GM19452 (cell line): ENCODE measurements at regions not wholly inside any gene's neighbourhood (a gene's known extent, or its start where the extent isn't known, plus 50 kb on each side); places are given as distances from the start of the nearest gene placed in this dataset.

ENCODE experiments used
- ATAC-seq: cut with Tn5 transposase; IDR thresholded peaks from one replicate; pipeline ENCODE4 v1.9.1; 2021; ENCODE audit not compliant: unreplicated experiment

DNA sequence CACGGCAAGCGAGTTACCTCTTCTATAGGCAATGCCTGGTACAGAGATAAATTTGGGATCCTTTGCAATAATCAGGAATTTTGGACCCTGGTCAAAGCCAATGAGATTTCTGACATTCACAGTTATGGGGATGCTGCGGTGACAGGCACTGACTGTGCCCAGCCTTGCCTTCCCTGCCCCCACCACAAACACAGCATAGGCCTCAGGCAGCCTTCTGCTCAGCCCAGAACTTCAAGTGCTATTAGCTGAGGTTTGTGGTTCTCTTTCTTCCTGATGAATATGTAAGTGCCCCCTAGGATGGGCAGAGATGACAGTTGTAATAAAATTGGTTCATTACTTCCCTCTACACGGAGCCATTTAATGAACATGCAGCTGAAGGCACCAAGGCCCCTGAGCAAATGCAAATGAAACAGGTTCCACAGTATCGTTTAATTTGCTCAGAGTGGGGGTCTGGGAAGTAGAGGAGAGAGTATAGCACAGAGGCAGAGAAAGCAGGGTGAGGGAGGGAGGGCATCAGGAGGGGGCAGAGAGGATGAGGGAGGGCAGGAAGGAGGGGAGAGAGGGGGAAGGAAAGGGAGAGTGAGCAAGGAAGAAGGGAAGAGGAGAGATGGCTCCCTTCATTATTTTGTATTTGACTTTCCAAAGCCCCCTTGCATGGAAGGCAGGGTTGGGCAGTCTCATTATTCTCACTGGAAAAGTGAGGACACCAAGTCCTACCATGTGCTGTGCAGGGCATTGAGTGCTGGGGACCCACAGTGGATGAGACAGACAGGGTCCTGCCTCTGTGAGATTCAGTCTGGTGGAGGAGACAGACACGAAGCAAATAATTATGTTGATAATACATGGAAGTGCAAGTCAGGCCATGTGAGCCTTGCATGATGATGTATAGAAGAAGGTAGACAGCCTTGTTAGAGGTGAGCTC, 513.0 kb downstream of the PTPRU start:
- ATAC-seq, result no peak

DNA sequence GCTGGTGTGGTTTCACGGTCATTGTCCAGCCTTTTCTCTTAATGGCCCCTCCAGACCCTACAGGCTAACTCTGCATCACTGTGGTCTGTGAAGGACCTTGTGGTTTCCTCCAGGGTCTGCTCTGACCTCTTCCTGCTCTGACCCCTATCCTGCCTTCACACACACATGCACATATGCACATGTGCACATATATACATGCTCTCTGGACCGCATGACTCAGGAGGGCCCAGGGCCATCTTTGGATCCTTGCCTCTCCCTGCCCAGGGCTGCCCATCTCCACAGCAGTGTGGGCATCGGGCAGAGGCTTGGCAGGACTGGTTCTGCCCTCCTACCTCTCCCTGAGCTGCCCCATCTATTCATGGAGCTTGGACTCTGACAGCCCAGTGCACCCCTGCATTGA, 510.9 kb downstream of the PTPRU start:
- no peak for ATAC-seq

DNA sequence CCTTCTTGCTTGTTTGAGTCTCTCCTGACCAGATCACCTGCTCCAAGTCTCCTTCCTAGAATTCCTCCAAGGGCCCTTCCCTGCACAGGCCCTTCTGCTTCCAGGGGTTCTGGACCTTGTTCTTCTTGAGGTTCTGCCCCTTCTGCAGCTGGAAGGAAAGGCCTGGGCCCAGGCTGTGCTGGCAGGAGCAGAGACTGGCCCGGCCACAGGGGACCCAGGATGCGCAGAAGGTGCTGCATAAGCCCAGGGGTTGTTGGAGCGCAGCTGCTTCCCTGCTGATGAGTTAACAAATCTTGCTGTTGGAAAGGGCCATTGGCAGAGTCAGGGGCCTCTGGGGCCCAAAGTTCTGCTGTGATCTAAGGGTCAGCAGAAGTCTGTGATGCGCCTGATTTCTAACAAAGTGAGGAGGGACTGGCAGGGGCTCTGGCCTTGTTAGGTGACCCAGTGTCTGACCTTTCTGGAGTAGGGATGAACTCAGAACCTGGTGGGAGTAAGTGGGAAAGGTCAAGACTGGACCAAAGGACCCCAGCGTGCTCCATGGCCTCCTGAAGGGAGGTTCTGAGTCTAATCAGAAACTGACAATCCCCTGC, 509.8 kb downstream of the PTPRU start:
- ATAC-seq, result no peak

DNA sequence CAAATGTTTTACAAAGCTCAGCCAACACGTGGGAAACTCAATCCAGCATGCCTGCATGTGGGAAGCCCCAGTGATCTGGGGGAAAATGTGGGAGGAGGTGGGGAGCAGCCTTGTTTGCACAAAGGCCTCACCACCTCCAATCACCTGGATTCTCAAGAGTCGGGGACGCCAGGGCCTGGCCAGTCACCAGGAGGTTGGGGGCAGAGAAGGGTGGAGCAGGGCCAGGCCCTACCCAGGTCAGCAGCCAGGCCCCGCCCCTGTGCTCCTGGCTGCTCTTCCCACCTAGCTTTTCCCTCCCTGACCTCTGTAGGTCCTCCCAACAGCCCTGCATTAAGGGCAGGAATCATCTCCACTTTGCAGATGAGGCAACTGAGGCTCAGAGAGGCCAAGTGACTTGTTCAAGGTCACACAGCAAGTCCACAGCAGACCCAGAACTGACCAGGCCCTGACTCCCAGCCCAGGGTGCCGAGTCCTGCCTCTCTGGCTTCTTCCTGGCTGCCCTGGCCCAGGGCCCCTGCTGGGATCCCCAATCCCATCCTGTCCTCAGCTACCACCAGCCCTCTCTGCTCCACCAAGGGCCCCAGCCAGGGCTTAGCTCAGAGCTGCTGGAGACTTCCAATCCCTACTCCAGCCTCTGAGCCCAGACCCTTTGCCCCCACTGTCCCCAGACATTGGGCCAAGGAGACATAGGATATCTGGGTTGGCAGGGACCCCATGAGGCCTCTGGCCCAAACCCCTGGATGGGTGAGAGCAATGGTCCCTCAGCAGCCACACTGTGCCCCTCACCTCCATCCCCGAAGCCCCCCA, 508.6 kb downstream of the PTPRU start:
- ATAC-seq, result no peak

DNA sequence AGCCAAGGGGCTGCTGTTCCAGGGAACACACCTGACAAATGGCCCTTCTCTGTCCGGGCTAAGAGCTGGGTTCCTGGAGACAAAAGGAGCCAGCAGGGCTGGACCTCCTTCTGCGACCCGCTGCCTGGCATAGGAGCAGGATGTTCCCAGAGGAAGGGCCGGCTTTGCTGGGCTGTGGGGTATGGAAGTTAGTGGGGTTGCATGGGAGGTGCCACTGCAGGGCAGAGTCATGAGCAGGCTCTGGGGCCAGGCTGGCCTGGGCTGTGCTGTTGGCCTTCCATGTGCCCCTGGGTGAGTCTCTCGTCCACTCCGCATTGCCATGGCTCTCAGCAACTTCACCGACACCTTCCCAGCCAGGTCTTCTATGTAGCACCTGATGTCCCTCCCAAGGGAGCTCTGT, 507.6 kb downstream of the PTPRU start:
- ATAC-seq, result no peak

DNA sequence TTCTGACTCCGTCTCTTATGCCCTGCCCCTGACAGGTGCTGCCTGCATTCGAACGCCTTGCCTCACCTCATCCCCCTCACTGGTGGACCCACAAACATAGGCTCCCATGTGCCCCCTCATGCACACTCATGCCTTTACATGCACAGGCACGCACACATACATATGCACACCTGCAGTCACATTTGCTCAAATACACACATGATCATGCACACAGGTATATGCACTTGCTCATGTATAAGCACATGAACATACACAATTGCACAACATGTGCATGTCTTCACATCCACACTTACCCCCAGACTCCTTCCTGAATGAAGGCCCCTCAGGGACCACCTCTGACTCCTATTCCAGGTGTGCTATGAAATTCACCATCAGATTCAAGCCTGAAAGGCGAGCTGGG, 506.9 kb downstream of the PTPRU start:
- no peak for ATAC-seq

DNA sequence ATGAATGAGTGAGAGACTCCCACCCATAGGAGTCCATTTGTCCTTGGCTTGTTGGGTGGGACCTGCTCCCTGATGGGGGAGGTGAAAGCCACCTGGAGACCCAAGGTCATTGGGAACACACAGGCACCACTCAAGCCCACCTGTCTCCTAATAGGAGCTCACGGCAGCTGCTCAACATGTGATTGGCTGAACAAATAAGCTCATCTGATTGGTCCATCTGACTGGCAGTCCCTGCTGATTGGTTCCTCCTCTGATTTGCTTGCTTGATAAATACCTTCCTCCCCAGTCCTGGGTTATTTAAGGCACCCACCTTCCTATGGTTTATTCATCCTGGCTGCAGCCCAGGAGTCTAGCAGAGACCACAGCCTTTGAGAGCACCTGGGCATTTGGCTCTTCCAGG, 502.9 kb downstream of the PTPRU start:
- no peak for ATAC-seq

DNA sequence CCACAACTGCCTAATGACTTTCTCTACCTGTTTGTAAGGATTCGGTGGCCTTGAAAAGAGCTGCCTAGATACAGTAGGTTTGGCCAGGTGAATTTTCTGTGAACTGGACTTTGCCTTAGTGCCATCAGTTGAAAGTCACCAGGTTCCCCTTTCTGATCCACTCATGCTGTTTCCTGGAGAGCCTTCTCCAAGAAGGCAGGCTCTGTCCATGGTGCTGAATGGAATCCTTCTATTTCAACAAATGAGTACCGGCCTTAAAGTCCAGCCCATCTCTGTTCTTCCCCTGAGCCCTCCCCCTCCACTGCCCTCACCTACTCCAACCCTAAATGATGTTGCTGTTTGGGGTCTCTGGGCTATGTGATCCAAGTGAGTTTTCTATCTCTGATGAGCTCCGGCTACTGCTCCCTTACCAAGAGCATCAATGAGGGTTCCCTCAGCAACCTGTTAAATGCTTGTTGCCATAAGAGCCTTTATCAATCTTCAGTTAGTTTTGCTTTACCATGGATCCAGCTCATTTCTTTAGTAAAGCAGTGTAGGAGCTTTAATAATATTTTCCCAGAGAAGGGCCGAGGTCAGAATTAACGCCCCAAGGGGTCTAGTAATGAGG, 500.4 kb downstream of the PTPRU start:
- no peak for ATAC-seq

DNA sequence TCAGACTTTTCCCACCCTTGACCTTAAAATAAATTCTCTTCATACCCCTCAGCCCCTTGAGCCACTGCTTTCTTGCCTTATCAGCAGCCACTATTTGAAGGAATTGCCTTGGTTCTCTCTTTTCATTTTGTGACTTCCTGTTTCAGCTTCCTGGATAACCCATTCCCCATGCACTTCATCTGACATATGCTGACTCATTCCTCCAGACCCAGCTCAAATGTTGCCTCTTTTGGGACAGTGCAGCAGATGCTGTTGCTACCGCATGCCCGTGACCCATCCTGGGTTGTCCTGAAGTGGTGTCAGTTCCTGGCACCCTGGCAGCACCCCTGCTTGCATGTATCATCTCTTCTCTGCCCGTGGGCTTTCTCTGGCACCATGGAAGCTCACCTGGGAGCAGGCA, 496.1 kb downstream of the PTPRU start:
- ATAC-seq, result no peak

DNA sequence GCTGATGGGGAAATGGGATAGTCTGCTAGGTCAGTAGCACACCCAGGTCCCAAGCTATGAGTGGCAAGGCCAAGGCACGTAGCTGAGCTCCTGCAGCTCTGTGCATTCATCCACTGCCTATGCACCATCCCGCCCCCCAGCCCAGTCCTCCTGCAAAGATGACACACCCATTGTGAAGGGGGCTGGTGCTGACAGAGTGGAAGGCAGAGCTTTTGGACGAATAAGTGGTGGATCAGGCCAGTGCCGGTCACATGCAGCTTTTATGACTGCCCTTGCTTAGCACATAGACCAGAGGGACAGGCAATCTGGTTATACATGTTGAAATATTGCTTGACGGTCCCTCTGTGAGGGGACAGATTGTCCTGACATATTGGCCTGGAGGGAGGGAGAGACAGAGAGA, 494.3 kb downstream of the PTPRU start:
- no peak for ATAC-seq

DNA sequence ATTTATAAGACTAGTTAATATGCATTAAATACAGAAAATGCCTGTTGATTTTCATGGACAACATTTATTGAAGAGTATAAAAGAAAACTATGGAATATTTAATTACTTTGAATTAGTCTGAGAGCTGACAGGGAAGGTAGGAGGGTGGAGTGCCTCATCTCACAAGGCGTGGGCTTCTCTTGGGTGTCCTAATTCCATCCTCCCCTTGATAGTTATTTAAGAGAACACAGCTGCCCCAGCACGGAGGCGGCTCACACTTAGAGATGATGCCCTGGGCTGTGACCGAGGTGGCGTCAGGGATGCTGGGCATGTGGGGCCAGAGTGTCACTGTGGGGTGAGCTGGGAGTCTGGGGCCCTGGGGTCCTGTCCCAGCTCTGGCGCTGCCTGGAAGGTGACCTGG, 493.0 kb downstream of the PTPRU start:
- no peak for ATAC-seq

DNA sequence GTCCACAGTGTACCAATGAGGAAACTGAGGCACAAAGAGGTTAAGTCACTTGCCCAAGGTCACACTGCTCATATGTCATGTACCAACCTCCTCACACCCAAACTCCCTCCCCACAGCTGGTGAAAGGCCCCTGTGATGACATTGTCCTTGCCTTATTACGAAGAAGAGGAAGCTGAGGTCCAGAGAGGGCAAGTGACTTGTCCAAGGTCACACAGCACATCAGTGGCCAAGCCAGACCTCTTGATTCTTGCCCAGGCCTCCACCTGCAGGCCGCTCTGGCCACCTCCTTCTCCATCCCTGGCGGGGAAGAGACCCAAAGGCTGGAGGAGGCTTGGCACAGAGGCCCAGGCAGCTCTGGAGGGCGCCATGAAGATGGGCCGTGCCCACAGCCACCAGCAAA, 492.4 kb downstream of the PTPRU start:
- no peak for ATAC-seq

DNA sequence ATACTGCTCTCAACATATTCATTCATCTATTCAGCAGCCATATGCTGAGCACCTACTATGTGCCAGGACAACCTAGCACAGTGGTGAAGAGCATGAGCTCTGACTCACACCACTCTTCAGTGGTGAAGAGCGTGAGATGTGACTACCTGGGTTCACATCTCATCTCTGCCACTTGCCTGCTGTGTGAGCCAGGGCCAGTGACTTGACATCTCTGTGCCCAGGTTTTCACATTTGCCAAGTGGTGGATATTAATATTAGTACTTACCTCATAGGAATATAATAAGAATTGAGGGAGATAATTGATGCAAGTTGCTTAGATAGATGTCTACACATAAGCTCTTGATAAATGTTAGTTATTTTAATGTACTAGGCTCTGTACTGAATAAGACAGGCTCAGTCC, 488.9 kb downstream of the PTPRU start:
- no peak for ATAC-seq

DNA sequence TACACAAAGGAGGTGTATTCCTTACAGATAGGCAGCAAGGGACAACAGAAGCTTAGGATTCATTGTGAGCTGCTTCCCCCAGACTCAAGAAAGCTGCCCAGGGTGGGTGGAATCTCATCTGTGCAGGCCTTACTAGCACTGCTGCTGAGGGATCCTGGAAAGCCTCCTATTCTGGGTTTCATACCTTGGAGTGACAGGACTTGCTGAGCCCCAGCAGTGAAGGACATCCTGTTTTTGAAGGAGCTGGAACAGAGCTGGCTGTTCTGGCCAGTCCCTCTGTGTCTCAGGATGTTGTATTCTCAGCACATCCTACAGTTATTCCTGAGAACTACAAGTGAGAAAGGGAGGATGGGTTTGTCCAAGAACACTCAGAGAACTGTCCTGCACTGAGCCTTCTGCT, 486.3 kb downstream of the PTPRU start:
- ATAC-seq, result no peak

DNA sequence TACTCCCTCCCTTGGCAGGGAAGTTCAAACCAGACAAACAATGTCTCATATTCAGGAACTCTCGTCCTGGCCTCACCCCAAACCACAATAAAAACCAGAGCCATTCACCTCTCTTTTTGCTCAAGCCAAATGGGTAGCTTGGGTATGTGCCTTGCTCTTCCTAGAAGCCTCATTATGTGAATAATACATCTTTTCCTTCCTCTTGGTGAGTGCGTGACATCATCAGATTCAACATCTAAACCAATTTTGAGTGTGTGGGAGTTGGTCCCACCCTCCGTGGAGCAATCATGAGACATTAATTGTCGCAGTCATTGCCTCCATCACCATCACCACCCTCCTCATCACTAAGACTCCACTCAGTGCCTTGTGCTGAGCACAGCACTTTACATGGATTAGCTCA, 482.9 kb downstream of the PTPRU start:
- ATAC-seq, result no peak

DNA sequence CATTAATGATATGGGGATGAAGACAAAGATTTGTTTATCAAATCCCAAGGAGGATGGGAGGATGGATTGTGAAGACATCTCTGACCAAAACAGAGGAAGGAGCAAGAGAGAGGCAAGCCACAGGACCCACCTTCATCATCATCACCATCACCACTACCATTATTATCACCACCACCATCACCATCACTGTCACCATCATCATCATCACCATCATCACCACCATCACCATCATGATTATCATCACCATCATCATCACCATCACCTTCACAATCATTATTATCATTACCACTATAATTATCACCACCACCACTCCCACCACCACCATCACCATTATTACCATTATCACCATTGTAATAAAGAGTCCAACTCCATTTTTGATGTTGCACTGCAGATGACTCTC, 482.5 kb downstream of the PTPRU start:
- ATAC-seq, result no peak

DNA sequence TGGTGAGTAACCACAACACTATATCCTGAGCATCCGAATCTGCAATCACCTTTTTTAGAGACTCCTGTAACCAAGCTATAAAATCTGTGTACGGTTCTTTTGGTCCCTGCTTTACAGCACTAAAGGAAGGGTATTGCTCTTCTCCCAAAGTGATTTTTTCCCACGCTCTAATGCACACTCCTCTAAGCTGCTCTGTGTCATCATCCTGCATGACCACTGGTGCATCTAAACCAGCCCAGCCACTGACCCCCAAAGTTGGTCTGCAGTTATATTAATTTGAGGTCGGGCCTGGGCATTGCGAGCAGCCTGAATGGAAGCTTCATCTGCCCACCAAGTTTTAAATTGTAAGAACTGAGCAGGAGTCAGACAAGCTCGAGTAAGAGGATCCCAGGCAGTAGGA, 480.0 kb downstream of the PTPRU start:
- ATAC-seq, result no peak

DNA sequence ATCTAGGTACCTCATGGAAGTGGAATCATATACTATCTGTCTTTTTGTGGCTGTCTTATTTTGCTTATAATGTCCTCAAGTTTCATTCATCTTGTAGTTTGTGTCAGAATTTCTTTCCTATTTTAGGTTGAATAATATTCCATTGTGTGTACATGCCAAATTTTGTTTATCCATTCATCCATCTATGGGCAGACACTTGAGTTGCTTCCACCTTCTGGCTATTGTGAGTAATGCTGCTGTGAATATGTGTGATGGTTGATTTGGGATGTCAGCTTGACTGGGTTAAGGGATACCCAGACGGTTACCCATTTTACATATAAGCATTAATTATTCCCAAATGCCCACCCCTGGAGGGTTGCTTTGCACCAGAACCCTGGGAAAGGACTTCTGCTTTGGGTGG, 477.5 kb downstream of the PTPRU start:
- no peak for ATAC-seq

DNA sequence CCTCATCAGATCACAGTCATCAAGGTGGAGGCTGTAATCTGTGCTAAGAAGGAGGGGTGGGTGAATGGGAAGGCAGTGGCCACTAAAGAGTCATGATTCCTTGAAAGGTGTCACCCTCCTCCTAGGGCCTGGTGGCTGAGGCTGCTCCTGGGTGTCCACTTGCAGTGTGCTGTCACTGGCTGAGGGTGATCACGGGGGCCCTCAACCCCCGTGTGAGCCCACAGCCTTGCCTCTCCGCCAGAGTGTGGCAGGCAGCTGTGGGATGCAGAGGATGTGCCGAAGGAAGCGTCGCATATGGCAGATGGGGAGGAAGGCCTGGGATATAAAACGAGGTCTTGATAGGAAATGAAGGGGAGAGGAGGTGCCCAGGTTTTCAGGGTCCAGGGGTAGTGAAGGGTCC, 476.5 kb downstream of the PTPRU start:
- no peak for ATAC-seq

DNA sequence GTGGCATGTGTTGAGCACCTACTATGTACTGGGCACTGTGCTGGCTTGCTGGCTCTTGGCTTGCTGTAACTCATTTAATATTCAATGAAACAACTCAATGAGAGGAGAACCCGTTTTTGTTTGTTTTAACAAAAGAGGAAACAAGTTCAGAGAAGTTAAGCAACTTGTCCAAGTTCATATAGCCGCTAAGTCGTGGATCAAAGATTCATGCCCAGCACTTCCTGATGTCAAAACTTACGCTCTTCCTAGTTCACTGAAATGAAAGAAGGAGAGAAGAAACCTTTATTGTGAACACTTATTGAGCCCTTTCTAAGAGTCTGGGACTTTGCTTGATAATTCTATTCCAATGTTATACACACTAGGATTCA, 475.9 kb downstream of the PTPRU start:
- no peak for ATAC-seq

DNA sequence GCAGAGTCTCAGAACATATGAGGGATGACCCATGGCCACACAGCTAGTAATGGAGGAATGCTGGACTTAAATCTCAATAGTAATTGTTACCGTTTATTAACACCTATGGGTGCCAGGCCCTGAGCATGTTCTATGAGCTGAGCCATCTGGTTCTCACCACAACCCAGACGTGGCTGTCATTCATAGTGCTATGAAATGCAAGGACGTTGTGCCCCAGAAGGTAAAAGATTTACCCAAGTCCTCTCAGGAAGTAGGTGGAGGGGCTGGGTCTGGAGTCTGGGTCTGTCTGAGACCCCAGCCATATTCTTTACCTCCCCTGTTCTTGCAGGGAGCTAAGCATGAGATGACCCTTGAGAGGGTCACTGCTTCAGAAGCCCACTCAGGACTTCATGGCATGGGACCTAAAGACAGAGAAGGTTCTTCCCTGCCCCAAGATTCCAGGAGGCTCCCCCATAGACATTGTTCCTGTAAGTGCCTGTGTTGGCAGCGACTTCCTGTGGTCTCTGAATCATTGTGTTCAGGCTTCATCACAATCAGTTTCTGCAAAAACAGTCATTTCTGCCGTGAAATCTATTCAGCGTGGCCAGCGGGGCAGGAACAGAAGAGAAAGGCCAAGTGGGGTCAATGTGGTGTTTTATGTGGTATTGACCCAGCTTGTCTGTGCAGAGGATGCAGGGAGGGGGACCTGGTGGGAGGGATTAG, 475.4 kb downstream of the PTPRU start:
- ATAC-seq, result peak; percentile 57
